HL-60 (cell line): ENCODE measurements at regions not wholly inside any gene's neighbourhood (a gene's known extent, or its start where the extent isn't known, plus 50 kb on each side); places are given as distances from the start of the nearest gene placed in this dataset.

ENCODE experiments used
- DNase-seq, 2 experiments: peaks; one replicate each; pipeline ENCODE4 v3.0.0-alpha.2; 2010 to 2020; ENCODE audit warnings: low read depth in 1 of 2, low spot score in 1 of 2
- H3K27ac ChIP-seq: fragments of 250-450 bp; sonication (Bioruptor Pico); replicated peaks from 2 replicates; pipeline ENCODE4 v1.5.1; 2020; ENCODE audit warnings: mild to moderate bottlenecking, moderate library complexity
- H3K27me3 ChIP-seq: fragments of 250-450 bp; sonication (Bioruptor Pico); 2 replicates; pipeline ENCODE4 v1.5.1; 2021; ENCODE audit warnings: mild to moderate bottlenecking, moderate library complexity; ENCODE audit not compliant: insufficient read depth, poor library complexity, severe bottlenecking
- H3K4me3 ChIP-seq: replicated peaks from 2 replicates; pipeline ENCODE4 v1.5.1; 2011; ENCODE audit warnings: mild to moderate bottlenecking, control low read depth, low read length; ENCODE audit not compliant: insufficient read depth
- GABPA ChIP-seq: IDR thresholded peaks from 2 replicates; pipeline ENCODE4 v1.6.1; 2012; ENCODE audit warnings: low read depth
- POLR2AphosphoS5 ChIP-seq: IDR thresholded peaks from 2 replicates; pipeline ENCODE4 v1.6.1; 2012; ENCODE audit warnings: low read depth
- REST ChIP-seq: IDR thresholded peaks from 2 replicates; pipeline ENCODE4 v1.6.1; 2012; ENCODE audit warnings: low read depth; ENCODE audit not compliant: insufficient replicate concordance
- SPI1 ChIP-seq: IDR thresholded peaks from 2 replicates; pipeline ENCODE4 v1.6.1; 2012; ENCODE audit warnings: low read depth, mild to moderate bottlenecking, borderline replicate concordance
- TF ChIP-seq, protein P1 (sequence below): IDR thresholded peaks from one replicate; pipeline ENCODE4 v1.5.1; 2011; ENCODE audit warnings: low read length, control low read depth, inconsistent platforms; ENCODE audit not compliant: insufficient read depth

GRCh38 chr1:29973406-29973805, 737.1 kb downstream of the PTPRU start:
- DNase-seq, result no peak
- no peak overlapping the region for H3K4me3 ChIP-seq
- H3K27ac ChIP-seq, result no peak overlapping the region
- H3K27me3 ChIP-seq, result no peaks in the 10 kb centered on the region
- TF ChIP-seq SPI1 (no peak), GABPA (no peak)
- TF ChIP-seq, protein P1, sequence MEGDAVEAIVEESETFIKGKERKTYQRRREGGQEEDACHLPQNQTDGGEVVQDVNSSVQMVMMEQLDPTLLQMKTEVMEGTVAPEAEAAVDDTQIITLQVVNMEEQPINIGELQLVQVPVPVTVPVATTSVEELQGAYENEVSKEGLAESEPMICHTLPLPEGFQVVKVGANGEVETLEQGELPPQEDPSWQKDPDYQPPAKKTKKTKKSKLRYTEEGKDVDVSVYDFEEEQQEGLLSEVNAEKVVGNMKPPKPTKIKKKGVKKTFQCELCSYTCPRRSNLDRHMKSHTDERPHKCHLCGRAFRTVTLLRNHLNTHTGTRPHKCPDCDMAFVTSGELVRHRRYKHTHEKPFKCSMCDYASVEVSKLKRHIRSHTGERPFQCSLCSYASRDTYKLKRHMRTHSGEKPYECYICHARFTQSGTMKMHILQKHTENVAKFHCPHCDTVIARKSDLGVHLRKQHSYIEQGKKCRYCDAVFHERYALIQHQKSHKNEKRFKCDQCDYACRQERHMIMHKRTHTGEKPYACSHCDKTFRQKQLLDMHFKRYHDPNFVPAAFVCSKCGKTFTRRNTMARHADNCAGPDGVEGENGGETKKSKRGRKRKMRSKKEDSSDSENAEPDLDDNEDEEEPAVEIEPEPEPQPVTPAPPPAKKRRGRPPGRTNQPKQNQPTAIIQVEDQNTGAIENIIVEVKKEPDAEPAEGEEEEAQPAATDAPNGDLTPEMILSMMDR, result no peak

DNA sequence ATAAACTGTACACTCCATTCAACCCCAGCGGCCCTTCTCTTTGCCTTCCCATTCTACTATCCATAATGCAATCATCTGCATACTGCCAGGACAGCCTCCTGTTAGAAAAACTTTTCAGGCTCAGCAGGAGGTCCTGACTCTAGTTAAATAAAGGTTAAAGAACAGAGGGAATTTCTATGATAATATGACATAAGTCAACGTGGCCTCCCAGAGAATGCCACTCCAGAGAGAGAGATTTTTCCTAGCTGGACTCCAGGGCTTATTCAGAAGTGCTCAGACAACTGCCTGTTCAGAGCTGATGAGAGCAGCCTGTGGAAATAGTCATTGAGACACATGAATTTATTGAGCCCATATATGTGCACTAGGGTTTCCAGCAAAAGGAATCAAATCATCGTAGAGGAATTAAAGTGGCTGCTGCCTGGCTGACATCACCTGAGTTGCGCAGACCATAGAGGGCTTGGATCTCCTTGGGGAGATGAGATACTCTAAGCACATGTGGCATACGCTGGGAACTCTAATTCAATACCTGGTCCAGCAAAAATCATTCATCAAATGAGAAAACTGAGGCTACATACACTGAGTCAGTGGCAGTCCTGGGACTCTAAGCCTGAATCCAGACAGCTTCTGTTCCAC, 736.2 kb downstream of the PTPRU start:
- TF ChIP-seq, protein P1, result no peak
- no peak for TF ChIP-seq POLR2AphosphoS5
- TF ChIP-seq GABPA, result no peak
- no peak for TF ChIP-seq REST
- TF ChIP-seq SPI1, result no peak
- H3K4me3 ChIP-seq, result no peak overlapping the region
- no peak overlapping the region for H3K27ac ChIP-seq
- DNase-seq, result no peak
- no peaks in the 10 kb centered on the region for H3K27me3 ChIP-seq

GRCh38 chr1:29971703-29972102, 735.4 kb downstream of the PTPRU start:
- no peak for DNase-seq
- Histone ChIP-seq H3K4me3 (no peak overlapping the region), H3K27me3 (no peaks in the 10 kb centered on the region), H3K27ac (no peak overlapping the region)
- no peak for TF ChIP-seq POLR2AphosphoS5
- no peak for TF ChIP-seq REST
- TF ChIP-seq, protein P1, result no peak
- TF ChIP-seq SPI1, result no peak
- TF ChIP-seq GABPA, result no peak

- Histone ChIP-seq H3K27ac (no peak overlapping the region), H3K27me3 (no peaks in the 10 kb centered on the region), H3K4me3 (no peak overlapping the region)
- TF ChIP-seq, protein P1, result no peak
- no peak for TF ChIP-seq GABPA
- TF ChIP-seq SPI1, result no peak
- no peak for TF ChIP-seq POLR2AphosphoS5
- no peak for TF ChIP-seq REST
- DNase-seq, result no peak
Measured at GRCh38 chr1:29970747-29971325, 734.5 kb downstream of the PTPRU start.
